ENCODE measurements at regions not wholly inside any gene's neighbourhood (a gene's known extent, or its start where the extent isn't known, plus 50 kb on each side); places are given as distances from the start of the nearest gene placed in this dataset.

DNA sequence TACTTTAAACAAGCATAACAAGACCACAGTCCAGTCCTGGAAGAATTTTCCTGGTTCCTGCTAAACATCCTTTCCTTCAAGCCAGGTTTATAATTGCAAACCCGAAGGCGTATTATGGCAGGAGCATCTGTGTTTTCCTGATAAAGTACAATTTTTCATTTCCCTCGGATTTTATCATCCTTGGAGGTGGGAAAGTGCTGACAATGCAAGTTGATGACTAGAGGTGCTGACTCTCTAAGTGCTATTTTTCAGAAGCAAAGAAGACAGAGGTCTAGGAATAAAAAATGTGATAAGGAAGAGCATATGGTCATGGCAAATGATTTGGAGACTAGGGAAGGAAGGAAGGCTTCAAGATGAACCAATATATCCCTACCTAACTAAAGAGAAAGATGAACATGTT lies 703.2 kb upstream of the LRRN3 start:
- H3K9ac ChIP-seq (ENCODE audit: control insufficient read depth, insufficient read depth, low read length), result no peak overlapping the region
- no peaks in the 10 kb centered on the region for H3K79me2 ChIP-seq (ENCODE audit: control insufficient read depth, insufficient read depth, low read length)
- 18% methylated on average over 3 of the region's 3 CpGs for WGBS (ENCODE audit: insufficient coverage, insufficient replicate concordance, low lambda C conversion rate, missing lambda C conversion rate)
- no peaks in the 10 kb centered on the region for H3K4me1 ChIP-seq (ENCODE audit: control insufficient read depth, insufficient read depth, low read length)
- FAIRE-seq, result no peak
- H3K4me3 ChIP-seq, result no peak overlapping the region
- no peak for DNase-seq (ENCODE audit: low read depth, low spot score)
- H4K20me1 ChIP-seq (ENCODE audit: control insufficient read depth, insufficient read depth), result no peaks in the 10 kb centered on the region
- ChIA-PET RAD21 (ENCODE audit: unreplicated experiment) (no interaction called here), POLR2A (no interaction called here), SMC1A (ENCODE audit: uncharacterized antibody, unreplicated experiment) (interaction anchor here (1.6 kb wide), 1 partner anchor 14 kb away, joined by 4 read pairs; no protein-coding TSS in a partner anchor), CTCF (no interaction called here)
- intact Hi-C loops (cut with micrococcal nuclease; ENCODE audit: unreplicated experiment), result no loop called here
- H3K27ac ChIP-seq (ENCODE audit: control insufficient read depth, insufficient read depth), result no peak overlapping the region
- no TSS peak for BruUV-seq (replicated peaks)
- H2AFZ ChIP-seq (ENCODE audit: control insufficient read depth, low read depth, low read length), result no peak overlapping the region
- no peak for ATAC-seq
- H3K9me3 ChIP-seq (replicated peaks; ENCODE audit: control insufficient read depth, insufficient read depth, low read length), result no peaks in the 10 kb centered on the region
- no peaks in the 10 kb centered on the region for H3K27me3 ChIP-seq (replicated peaks in 1 of 2; ENCODE audit: control insufficient read depth in 2 of 2, insufficient read depth in 2 of 2, low read length in 1 of 2)
- no peaks in the 10 kb centered on the region for H3K36me3 ChIP-seq (ENCODE audit: control insufficient read depth in 2 of 2, insufficient read depth in 2 of 2, low read length in 1 of 2)
- TF ChIP-seq, protein P1, sequence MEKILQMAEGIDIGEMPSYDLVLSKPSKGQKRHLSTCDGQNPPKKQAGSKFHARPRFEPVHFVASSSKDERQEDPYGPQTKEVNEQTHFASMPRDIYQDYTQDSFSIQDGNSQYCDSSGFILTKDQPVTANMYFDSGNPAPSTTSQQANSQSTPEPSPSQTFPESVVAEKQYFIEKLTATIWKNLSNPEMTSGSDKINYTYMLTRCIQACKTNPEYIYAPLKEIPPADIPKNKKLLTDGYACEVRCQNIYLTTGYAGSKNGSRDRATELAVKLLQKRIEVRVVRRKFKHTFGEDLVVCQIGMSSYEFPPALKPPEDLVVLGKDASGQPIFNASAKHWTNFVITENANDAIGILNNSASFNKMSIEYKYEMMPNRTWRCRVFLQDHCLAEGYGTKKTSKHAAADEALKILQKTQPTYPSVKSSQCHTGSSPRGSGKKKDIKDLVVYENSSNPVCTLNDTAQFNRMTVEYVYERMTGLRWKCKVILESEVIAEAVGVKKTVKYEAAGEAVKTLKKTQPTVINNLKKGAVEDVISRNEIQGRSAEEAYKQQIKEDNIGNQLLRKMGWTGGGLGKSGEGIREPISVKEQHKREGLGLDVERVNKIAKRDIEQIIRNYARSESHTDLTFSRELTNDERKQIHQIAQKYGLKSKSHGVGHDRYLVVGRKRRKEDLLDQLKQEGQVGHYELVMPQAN (conservative IDR thresholded peaks at IDR 0.05), result no peak
- no peak for TF ChIP-seq BHLHE40 (IDR thresholded peaks at IDR 0.05; ENCODE audit: borderline replicate concordance in 1 of 2, low read depth in 2 of 2, low read length in 1 of 2)
- TF ChIP-seq, protein P2, sequence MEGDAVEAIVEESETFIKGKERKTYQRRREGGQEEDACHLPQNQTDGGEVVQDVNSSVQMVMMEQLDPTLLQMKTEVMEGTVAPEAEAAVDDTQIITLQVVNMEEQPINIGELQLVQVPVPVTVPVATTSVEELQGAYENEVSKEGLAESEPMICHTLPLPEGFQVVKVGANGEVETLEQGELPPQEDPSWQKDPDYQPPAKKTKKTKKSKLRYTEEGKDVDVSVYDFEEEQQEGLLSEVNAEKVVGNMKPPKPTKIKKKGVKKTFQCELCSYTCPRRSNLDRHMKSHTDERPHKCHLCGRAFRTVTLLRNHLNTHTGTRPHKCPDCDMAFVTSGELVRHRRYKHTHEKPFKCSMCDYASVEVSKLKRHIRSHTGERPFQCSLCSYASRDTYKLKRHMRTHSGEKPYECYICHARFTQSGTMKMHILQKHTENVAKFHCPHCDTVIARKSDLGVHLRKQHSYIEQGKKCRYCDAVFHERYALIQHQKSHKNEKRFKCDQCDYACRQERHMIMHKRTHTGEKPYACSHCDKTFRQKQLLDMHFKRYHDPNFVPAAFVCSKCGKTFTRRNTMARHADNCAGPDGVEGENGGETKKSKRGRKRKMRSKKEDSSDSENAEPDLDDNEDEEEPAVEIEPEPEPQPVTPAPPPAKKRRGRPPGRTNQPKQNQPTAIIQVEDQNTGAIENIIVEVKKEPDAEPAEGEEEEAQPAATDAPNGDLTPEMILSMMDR (IDR thresholded peaks at IDR 0.05 in 2 of 3, conservative IDR thresholded peaks at IDR 0.05 in 1 of 3; ENCODE audit: control insufficient read depth in 2 of 3, extremely low read depth in 1 of 3, insufficient read depth in 1 of 3, low read depth in 3 of 3, low read length in 3 of 3), result no peak
- TF ChIP-seq EED (IDR thresholded peaks at IDR 0.05; ENCODE audit: low read depth), result no peak
- TF ChIP-seq POLR2AphosphoS5 (IDR thresholded peaks at IDR 0.05; ENCODE audit: low read length), result no peak
- TF ChIP-seq HDGF (IDR thresholded peaks at IDR 0.05), result no peak
- H3K4me2 ChIP-seq (ENCODE audit: control insufficient read depth, insufficient read depth), result no peak overlapping the region
- in situ Hi-C loops (cut with MboI), result no loop called here
